ENCODE measurements at regions not wholly inside any gene's neighbourhood (a gene's known extent, or its start where the extent isn't known, plus 50 kb on each side); places are given as distances from the start of the nearest gene placed in this dataset.

- DNase-seq (ENCODE audit: insufficient read length) (no peak), FAIRE-seq (no peak)
- TF ChIP-seq POLR2A (IDR thresholded peaks at IDR 0.05; ENCODE audit: low read depth, low read length) (no peak), TAF1 (IDR thresholded peaks at IDR 0.05; ENCODE audit: borderline replicate concordance, low read depth, low read length) (no peak), POLR2AphosphoS5 (IDR thresholded peaks at IDR 0.05; ENCODE audit: low read depth, low read length) (no peak)
Observed at GRCh38 chr10:118216020-118216419, 126.1 kb downstream of the FAM204A start.

- TF ChIP-seq POLR2AphosphoS5 (IDR thresholded peaks at IDR 0.05; ENCODE audit: low read depth, low read length): no peak
- DNase-seq (ENCODE audit: insufficient read length): no peak
- no peak for FAIRE-seq
Observed at GRCh38 chr10:118214776-118215175, 127.3 kb downstream of the FAM204A start.

DNA sequence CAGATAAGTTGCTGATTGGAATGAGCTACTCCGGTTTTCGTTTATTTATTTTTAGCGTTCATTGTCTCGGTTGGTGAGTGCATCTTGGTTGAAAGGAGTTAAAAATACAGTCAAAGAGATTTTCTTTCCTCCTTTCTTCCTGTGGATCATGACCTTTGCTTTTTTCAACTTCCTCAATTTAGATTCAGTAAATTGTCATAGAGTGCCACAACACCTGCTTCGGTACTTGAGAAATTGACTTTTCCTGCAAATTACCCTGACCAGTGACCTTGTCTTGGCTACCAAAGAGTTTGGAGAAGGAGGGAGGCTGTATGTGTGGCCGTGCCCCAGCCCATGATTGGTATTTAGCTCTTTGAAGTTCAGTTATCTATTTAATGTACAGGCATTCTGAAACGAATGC lies 128.7 kb downstream of the FAM204A start:
- FAIRE-seq: no peak
- no peak for TF ChIP-seq POLR2AphosphoS5 (IDR thresholded peaks at IDR 0.05; ENCODE audit: low read depth, low read length)
- TF ChIP-seq TAF1 (IDR thresholded peaks at IDR 0.05; ENCODE audit: borderline replicate concordance, low read depth, low read length): no peak
- TF ChIP-seq POLR2A (IDR thresholded peaks at IDR 0.05; ENCODE audit: low read depth, low read length): no peak
- DNase-seq (ENCODE audit: insufficient read length): no peak

DNA sequence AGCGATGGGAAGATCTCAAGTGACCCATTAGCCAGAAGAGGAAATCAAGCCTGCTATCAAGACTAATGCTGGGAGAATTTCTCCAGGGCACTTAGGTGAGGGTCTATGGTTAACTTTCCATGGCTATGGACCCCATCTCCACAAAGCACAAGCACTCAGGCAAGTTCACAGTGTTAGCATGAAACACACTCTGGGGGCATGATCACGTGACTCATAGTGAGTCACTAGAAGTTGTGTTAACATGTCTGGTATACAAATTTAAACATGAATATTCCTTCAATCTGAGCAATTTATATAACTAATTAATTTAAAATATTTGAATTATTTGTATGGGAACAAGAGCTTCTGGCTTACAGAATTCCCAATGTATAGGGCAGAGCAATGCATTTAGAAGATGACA lies 131.8 kb downstream of the FAM204A start:
- DNase-seq (ENCODE audit: insufficient read length) (no peak), FAIRE-seq (no peak)
- TF ChIP-seq TAF1 (IDR thresholded peaks at IDR 0.05; ENCODE audit: borderline replicate concordance, low read depth, low read length) (no peak), POLR2A (IDR thresholded peaks at IDR 0.05; ENCODE audit: low read depth, low read length) (no peak), POLR2AphosphoS5 (IDR thresholded peaks at IDR 0.05; ENCODE audit: low read depth, low read length) (no peak)

DNA sequence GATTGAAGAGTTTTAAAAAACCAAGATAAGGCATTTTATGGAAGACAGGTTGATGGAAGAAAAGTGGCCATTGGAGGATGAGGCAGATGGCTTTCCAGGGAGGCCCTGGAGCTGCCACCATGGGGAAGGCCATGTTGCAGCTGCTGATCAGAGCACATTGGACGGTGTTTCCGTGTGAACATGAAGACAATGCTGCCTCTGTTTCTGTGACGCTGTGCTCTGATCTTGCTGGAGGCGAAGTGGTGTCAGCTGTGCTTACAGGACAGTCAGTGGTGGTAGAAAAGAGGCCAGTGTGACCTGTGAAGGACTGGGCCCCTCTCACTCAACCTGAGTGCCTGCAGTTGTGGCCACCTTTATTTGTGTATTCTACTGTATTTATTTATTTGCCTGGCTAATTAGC lies 132.9 kb downstream of the FAM204A start:
- FAIRE-seq: no peak
- DNase-seq (ENCODE audit: insufficient read length): no peak
- TF ChIP-seq POLR2AphosphoS5 (IDR thresholded peaks at IDR 0.05; ENCODE audit: low read depth, low read length) (no peak), POLR2A (IDR thresholded peaks at IDR 0.05; ENCODE audit: low read depth, low read length) (no peak), TAF1 (IDR thresholded peaks at IDR 0.05; ENCODE audit: borderline replicate concordance, low read depth, low read length) (no peak)

DNA sequence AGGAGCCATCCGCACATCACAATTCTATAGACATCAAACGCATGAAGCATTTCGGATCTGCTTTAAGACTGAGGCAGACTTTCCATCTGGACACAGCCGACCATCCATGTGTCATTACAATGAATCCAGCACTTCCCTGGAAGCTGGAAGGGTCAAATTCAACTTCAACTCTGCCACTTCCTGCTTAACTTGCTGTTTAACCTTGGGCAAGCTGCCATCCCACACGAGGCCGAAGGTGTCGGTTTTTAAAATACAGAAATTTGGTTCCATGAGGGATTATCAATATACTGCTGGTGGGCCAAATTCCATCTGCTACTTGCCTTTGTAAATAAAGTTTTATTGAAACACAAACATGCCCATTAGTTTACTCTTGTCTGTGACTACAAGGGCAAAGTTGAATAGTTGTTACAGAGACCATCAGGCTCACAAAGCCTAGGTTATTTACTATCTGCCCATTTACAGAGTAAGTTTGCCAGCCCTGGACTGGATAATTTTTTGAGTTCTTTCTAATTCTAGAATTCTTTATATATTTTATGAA lies 134.6 kb downstream of the FAM204A start:
- TF ChIP-seq POLR2A (IDR thresholded peaks at IDR 0.05; ENCODE audit: low read depth, low read length): no peak
- TF ChIP-seq TAF1 (IDR thresholded peaks at IDR 0.05; ENCODE audit: borderline replicate concordance, low read depth, low read length): no peak
- no peak for TF ChIP-seq POLR2AphosphoS5 (IDR thresholded peaks at IDR 0.05; ENCODE audit: low read depth, low read length)
- DNase-seq (ENCODE audit: insufficient read length): no peak
- no peak for FAIRE-seq

DNA sequence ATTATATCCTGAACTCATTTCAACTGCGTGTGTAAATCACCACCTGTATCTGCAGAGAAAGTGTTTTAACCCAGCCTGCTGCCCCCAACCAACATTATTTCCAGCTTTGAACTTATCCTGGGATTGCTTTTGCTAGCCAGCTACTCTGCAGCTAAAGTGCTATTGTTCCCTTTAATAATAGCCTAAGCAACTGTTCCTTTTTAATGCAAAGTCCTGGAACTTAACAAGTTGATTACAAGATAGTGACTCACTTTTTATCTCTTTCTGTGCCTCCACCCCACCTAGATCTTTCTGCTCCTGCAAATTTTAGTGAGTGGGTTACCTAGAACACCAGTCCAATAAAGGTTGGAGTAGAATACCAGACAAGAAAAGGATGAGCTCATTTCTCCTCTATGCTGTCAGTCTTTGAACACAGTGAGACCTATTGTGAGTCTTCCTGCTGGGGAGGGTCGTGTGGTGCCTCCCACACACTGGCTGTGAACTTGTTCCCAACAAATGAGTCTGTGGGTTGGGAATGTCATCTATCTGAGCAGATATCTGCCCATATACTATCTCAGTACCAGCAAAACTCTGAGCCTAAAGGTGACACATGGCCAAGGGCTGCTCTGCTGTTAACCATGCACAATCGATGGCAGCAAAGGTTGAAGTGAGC lies 137.7 kb downstream of the FAM204A start:
- TF ChIP-seq POLR2AphosphoS5 (IDR thresholded peaks at IDR 0.05; ENCODE audit: low read depth, low read length) (no peak), POLR2A (IDR thresholded peaks at IDR 0.05; ENCODE audit: low read depth, low read length) (no peak), TAF1 (IDR thresholded peaks at IDR 0.05; ENCODE audit: borderline replicate concordance, low read depth, low read length) (no peak)
- DNase-seq (ENCODE audit: insufficient read length) (no peak), FAIRE-seq (no peak)

GRCh38 chr10:118203461-118203860 lies 138.7 kb downstream of the FAM204A start:
- DNase-seq (ENCODE audit: insufficient read length) (no peak), FAIRE-seq (no peak)
- no peak for TF ChIP-seq TAF1 (IDR thresholded peaks at IDR 0.05; ENCODE audit: borderline replicate concordance, low read depth, low read length)
- TF ChIP-seq POLR2AphosphoS5 (IDR thresholded peaks at IDR 0.05; ENCODE audit: low read depth, low read length): no peak
- TF ChIP-seq POLR2A (IDR thresholded peaks at IDR 0.05; ENCODE audit: low read depth, low read length): no peak

- DNase-seq (ENCODE audit: insufficient read length) (no peak), FAIRE-seq (no peak)
Observed at GRCh38 chr10:118195729-118196128, 146.4 kb downstream of the FAM204A start.

DNA sequence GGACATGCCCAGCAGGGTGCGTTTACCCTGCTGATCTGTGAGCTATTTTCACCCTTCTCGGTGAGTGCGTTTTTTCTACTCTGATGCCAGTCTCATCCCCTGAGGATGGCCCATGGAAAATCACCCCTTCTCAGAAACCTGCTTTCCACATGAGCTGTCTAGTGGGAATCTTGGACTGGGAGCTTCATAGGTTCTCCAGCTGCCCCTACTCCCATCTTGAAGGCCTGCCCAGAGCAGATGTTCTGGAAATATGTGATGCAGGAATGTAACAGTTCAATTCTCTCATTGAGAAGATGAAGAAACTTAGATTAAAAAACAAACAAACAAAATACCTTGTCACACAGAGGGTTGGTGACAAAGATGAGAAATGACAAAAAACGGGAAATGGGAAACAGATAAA lies 146.9 kb upstream of the RAB11FIP2 start:
- TF ChIP-seq TAF1 (IDR thresholded peaks at IDR 0.05; ENCODE audit: borderline replicate concordance, low read depth, low read length) (no peak), POLR2A (IDR thresholded peaks at IDR 0.05; ENCODE audit: low read depth, low read length) (no peak), POLR2AphosphoS5 (IDR thresholded peaks at IDR 0.05; ENCODE audit: low read depth, low read length) (no peak)
- DNase-seq (ENCODE audit: insufficient read length) (no peak), FAIRE-seq (no peak)

More at GRCh38 chr10:118195729-118196128, 146.4 kb downstream of the FAM204A start:
- no peak for TF ChIP-seq POLR2AphosphoS5 (IDR thresholded peaks at IDR 0.05; ENCODE audit: low read depth, low read length)
- no peak for TF ChIP-seq TAF1 (IDR thresholded peaks at IDR 0.05; ENCODE audit: borderline replicate concordance, low read depth, low read length)
- TF ChIP-seq POLR2A (IDR thresholded peaks at IDR 0.05; ENCODE audit: low read depth, low read length): no peak

- FAIRE-seq (no peak), DNase-seq (ENCODE audit: insufficient read length) (no peak)
- TF ChIP-seq POLR2A (IDR thresholded peaks at IDR 0.05; ENCODE audit: low read depth, low read length): no peak
- no peak for TF ChIP-seq TAF1 (IDR thresholded peaks at IDR 0.05; ENCODE audit: borderline replicate concordance, low read depth, low read length)
- no peak for TF ChIP-seq POLR2AphosphoS5 (IDR thresholded peaks at IDR 0.05; ENCODE audit: low read depth, low read length)
Observed at GRCh38 chr10:118181021-118181420, 134.3 kb upstream of the RAB11FIP2 start.

- FAIRE-seq: no peak
- no peak for DNase-seq (ENCODE audit: insufficient read length)
- TF ChIP-seq TAF1 (IDR thresholded peaks at IDR 0.05; ENCODE audit: borderline replicate concordance, low read depth, low read length) (no peak), POLR2A (IDR thresholded peaks at IDR 0.05; ENCODE audit: low read depth, low read length) (no peak), POLR2AphosphoS5 (IDR thresholded peaks at IDR 0.05; ENCODE audit: low read depth, low read length) (no peak)
Observed at GRCh38 chr10:118175148-118175547, 128.4 kb upstream of the RAB11FIP2 start.
